ENCODE measurements at regions not wholly inside any gene's neighbourhood (a gene's known extent, or its start where the extent isn't known, plus 50 kb on each side); places are given as distances from the start of the nearest gene placed in this dataset.

- in situ Hi-C loops (cut with HindIII; ENCODE audit: low sequenced_read_pairs): no loop called here
Measured at GRCh38 chr5:110104060-110104725, 414.5 kb downstream of the MAN2A1 start.

- in situ Hi-C loops (cut with HindIII; ENCODE audit: low sequenced_read_pairs): no loop called here
Measured at GRCh38 chr5:110104726-110105669, 415.3 kb downstream of the MAN2A1 start.

- in situ Hi-C loops (cut with HindIII; ENCODE audit: low sequenced_read_pairs): no loop called here
Measured at GRCh38 chr5:110105692-110106091, 416.0 kb downstream of the MAN2A1 start.

- in situ Hi-C loops (cut with HindIII; ENCODE audit: low sequenced_read_pairs): no loop called here
Measured at GRCh38 chr5:110106750-110107149, 417.0 kb downstream of the MAN2A1 start.

GRCh38 chr5:110108520-110108919 lies 418.8 kb downstream of the MAN2A1 start:
- in situ Hi-C loops (cut with HindIII; ENCODE audit: low sequenced_read_pairs): no loop called here

GRCh38 chr5:110109667-110110066 lies 419.9 kb downstream of the MAN2A1 start:
- in situ Hi-C loops (cut with HindIII; ENCODE audit: low sequenced_read_pairs): no loop called here

- in situ Hi-C loops (cut with HindIII; ENCODE audit: low sequenced_read_pairs): no loop called here
Measured at GRCh38 chr5:110112348-110112747, 422.6 kb downstream of the MAN2A1 start.

GRCh38 chr5:110115503-110115902 lies 425.8 kb downstream of the MAN2A1 start:
- in situ Hi-C loops (cut with HindIII; ENCODE audit: low sequenced_read_pairs): no loop called here

GRCh38 chr5:110116539-110116938 lies 426.8 kb downstream of the MAN2A1 start:
- in situ Hi-C loops (cut with HindIII; ENCODE audit: low sequenced_read_pairs): no loop called here

- in situ Hi-C loops (cut with HindIII; ENCODE audit: low sequenced_read_pairs): no loop called here
Measured at GRCh38 chr5:110134963-110135935, 445.5 kb downstream of the MAN2A1 start.

- in situ Hi-C loops (cut with HindIII; ENCODE audit: low sequenced_read_pairs): no loop called here
Measured at GRCh38 chr5:110150199-110150598, 460.5 kb downstream of the MAN2A1 start.

- in situ Hi-C loops (cut with HindIII; ENCODE audit: low sequenced_read_pairs): no loop called here
Measured at GRCh38 chr5:110159202-110159601, 469.5 kb downstream of the MAN2A1 start.

GRCh38 chr5:110161162-110161561 lies 471.4 kb downstream of the MAN2A1 start:
- in situ Hi-C loops (cut with HindIII; ENCODE audit: low sequenced_read_pairs): no loop called here

GRCh38 chr5:110165366-110165765 lies 475.6 kb downstream of the MAN2A1 start:
- in situ Hi-C loops (cut with HindIII; ENCODE audit: low sequenced_read_pairs): no loop called here

GRCh38 chr5:110167384-110167783 lies 477.7 kb downstream of the MAN2A1 start:
- in situ Hi-C loops (cut with HindIII; ENCODE audit: low sequenced_read_pairs): no loop called here

- in situ Hi-C loops (cut with HindIII; ENCODE audit: low sequenced_read_pairs): no loop called here
Measured at GRCh38 chr5:110169461-110169860, 479.7 kb downstream of the MAN2A1 start.

- in situ Hi-C loops (cut with HindIII; ENCODE audit: low sequenced_read_pairs): no loop called here
Measured at GRCh38 chr5:110177729-110178128, 488.0 kb downstream of the MAN2A1 start.

- in situ Hi-C loops (cut with HindIII; ENCODE audit: low sequenced_read_pairs): no loop called here
Measured at GRCh38 chr5:110179321-110179720, 489.6 kb downstream of the MAN2A1 start.

GRCh38 chr5:110194191-110194590 lies 504.5 kb downstream of the MAN2A1 start:
- in situ Hi-C loops (cut with HindIII; ENCODE audit: low sequenced_read_pairs): no loop called here

GRCh38 chr5:110195288-110195687 lies 505.6 kb downstream of the MAN2A1 start:
- in situ Hi-C loops (cut with HindIII; ENCODE audit: low sequenced_read_pairs): no loop called here

GRCh38 chr5:110201791-110202190 lies 512.1 kb downstream of the MAN2A1 start:
- in situ Hi-C loops (cut with HindIII; ENCODE audit: low sequenced_read_pairs): no loop called here

Data from endothelial cell of hepatic sinusoid (primary cell).